ENCODE measurements at regions not wholly inside any gene's neighbourhood (a gene's known extent, or its start where the extent isn't known, plus 50 kb on each side); places are given as distances from the start of the nearest gene placed in this dataset.
A peak's percentile ranks its signal among the peaks of the same experiment; 100 is the strongest.
"Not testable (repeated sequence)": the region's sequence is repeated elsewhere in the genome, so short reads cannot be mapped to it uniquely, and the experiment has no call there.

GRCh38 chr4:75254745-75255144 is 259.5 kb downstream of the RCHY1 start:
- DNase-seq (ENCODE audit: low read depth), result no peak
- no peak for TF ChIP-seq CTCF (IDR thresholded peaks at IDR 0.05; ENCODE audit: insufficient read depth, low read depth, low read length, missing control alignments)
- no peak overlapping the region for H3K4me3 ChIP-seq (ENCODE audit: low read depth, low read length)

- not testable (repeated sequence) for H3K4me3 ChIP-seq (ENCODE audit: low read depth, low read length); DNase-seq (ENCODE audit: low read depth)
These were observed 261.1 kb downstream of the RCHY1 start for GRCh38 chr4:75253094-75253493.

- H3K4me3 ChIP-seq (ENCODE audit: low read depth, low read length), result no peak overlapping the region
- DNase-seq (ENCODE audit: low read depth), result peak; percentile 63
- no peak for TF ChIP-seq CTCF (IDR thresholded peaks at IDR 0.05; ENCODE audit: insufficient read depth, low read depth, low read length, missing control alignments)
These were observed 262.7 kb downstream of the RCHY1 start for GRCh38 chr4:75251547-75251946.

GRCh38 chr4:75249739-75250138 is 264.5 kb downstream of the RCHY1 start:
- no peak for TF ChIP-seq CTCF (IDR thresholded peaks at IDR 0.05; ENCODE audit: insufficient read depth, low read depth, low read length, missing control alignments)
- DNase-seq (ENCODE audit: low read depth), result no peak
- no peak overlapping the region for H3K4me3 ChIP-seq (ENCODE audit: low read depth, low read length)

- no peak for DNase-seq (ENCODE audit: low read depth)
- no peak overlapping the region for H3K4me3 ChIP-seq (ENCODE audit: low read depth, low read length)
- TF ChIP-seq CTCF (IDR thresholded peaks at IDR 0.05; ENCODE audit: insufficient read depth, low read depth, low read length, missing control alignments), result no peak
These were observed 265.3 kb downstream of the RCHY1 start for GRCh38 chr4:75248770-75249407.

- DNase-seq (ENCODE audit: low read depth), result no peak
- no peak for TF ChIP-seq CTCF (IDR thresholded peaks at IDR 0.05; ENCODE audit: insufficient read depth, low read depth, low read length, missing control alignments)
- H3K4me3 ChIP-seq (ENCODE audit: low read depth, low read length), result no peak overlapping the region
These were observed 269.9 kb downstream of the RCHY1 start for GRCh38 chr4:75244325-75244724.

GRCh38 chr4:75243570-75243969 is 270.6 kb downstream of the RCHY1 start:
- H3K4me3 ChIP-seq (ENCODE audit: low read depth, low read length), result no peak overlapping the region
- TF ChIP-seq CTCF (IDR thresholded peaks at IDR 0.05; ENCODE audit: insufficient read depth, low read depth, low read length, missing control alignments), result no peak
- DNase-seq (ENCODE audit: low read depth), result no peak
